HG02938 (cell line): ENCODE measurements at regions not wholly inside any gene's neighbourhood (a gene's known extent, or its start where the extent isn't known, plus 50 kb on each side); places are given as distances from the start of the nearest gene placed in this dataset.

ENCODE experiments used
- ATAC-seq: cut with Tn5 transposase; IDR thresholded peaks from one replicate; pipeline ENCODE4 v1.9.1; 2021; ENCODE audit warnings: mild to moderate bottlenecking, moderate library complexity; ENCODE audit not compliant: unreplicated experiment

GRCh38 chr1:96472471-96472870 lies 249.1 kb upstream of the PTBP2 start:
- ATAC-seq = no peak

DNA sequence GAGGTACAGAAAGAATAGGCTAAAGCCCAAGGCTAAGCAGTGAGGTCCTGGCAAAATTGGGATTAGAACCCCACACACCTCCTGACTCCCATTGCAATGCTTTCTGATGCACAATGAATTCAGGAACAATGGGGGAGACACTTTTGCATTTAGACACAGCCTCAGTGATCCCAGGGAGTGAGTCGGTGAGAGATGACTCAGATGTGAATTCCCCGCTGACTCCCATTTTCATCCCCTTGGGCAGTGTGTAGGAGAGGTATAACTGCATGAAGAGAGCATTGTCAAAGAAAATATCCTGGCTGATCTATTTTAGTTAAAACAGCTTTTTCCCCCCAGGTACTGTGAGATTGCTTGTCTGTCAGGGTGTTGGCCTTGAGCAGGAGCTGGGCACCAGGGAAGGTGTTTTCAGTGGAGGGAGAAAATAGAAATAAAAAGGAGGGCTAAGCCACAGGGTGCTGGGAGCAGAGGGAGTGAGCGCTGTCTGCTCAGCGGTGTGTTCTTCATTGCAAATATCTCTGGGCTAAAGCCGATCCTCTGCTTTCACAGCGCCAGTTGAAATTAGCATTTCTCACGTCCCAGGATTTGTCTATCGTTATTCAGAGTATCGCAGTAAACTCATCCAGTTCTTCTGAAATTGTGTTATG lies 247.7 kb upstream of the PTBP2 start:
- no peak for ATAC-seq

DNA sequence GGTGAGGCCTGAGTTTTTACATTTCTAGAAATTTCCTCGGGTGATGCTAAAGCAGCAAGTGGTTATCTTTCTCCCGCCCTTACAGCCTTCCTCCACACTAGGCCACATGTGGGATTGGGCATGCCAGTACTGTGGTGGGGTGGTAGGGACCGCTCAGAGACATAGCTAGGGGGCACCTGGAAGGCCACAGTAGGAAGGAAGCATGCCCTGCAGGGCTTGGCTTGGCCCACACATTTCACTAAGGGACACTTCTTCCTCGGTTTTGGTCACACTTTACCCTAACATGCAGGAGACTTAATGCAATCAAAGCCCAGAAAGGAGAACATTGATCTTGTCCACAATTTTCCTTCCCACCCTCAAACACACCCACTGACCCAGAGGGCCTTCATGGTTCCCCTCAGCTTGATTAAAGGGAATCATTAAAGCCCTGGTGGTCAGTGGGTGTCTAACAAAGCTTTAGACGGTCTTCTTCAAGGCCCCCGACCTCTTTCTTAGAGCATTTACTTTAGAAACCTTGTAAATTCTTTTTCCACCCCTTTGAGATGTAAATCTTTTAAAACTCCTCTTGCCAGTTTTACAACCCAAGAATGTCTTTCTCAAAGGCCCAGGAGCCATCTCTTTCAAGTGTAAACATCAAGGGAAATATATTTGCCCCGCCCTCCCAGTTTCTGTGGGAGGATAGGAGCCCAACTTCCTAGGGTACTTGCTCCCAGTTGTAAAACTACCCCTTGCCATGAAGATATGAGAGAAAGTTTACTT lies 246.4 kb upstream of the PTBP2 start:
- no peak for ATAC-seq

GRCh38 chr1:96475903-96476302 lies 245.7 kb upstream of the PTBP2 start:
- no peak for ATAC-seq

- ATAC-seq = no peak
Measured at GRCh38 chr1:96478228-96478627, 243.4 kb upstream of the PTBP2 start.

DNA sequence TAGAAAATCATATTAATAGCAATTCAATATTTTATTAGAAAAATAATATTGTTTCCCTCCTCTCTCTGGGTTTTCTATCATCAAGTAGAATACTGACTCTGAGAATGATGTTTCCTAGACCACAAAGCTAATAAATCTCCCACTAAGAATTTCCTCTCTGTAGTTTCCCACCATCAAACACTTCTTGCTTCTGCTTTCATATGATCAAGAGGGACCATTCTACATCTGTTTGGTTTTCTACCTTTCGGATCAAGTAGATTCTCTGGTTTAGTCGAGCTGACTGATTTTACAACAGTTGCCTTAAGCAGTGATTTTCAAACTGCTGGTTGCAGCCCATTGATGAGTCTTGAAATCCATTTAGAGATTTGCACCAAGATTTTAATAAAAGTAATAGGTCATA lies 240.2 kb upstream of the PTBP2 start:
- ATAC-seq = peak; percentile 64

GRCh38 chr1:96482616-96483015 lies 239.0 kb upstream of the PTBP2 start:
- no peak for ATAC-seq

DNA sequence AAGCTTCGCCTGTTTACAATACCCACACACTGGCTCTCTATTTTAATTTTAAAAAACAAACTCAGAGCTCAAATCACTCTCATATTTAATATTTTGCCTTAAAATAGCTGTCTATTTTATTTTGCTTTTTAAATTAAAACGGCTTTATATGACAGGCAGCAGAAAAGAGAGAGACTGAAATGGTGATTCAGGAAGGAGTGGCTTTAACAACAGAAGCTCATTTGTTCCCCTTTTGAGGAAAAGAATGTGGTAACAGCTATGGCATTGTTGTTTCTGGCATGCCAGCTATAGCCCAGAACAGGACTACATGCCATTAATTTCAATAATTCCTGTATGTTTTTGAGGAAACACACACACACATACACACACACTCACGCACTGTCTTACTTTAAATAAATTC lies 234.2 kb upstream of the PTBP2 start:
- ATAC-seq = no peak

GRCh38 chr1:96487971-96488370 lies 233.6 kb upstream of the PTBP2 start:
- ATAC-seq = no peak

DNA sequence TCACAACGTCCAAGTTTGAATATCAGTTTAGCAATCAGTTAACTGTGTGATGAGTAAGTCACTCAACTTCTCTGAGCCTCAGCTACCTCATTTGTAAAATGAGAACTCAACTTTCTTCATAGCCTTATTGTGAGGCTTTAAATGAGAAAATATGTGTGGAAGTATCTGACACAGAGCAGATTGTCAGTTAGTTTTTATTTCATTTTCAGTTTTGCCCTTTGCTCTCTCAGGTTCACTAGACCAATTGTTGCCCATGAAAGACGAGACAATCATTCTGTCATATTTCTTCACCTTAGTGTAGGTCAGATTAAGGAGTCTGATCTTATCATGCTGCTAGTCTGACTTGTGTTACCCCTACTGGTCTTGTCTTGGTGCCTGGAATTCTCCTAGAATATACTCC lies 232.8 kb upstream of the PTBP2 start:
- peak; percentile 76 for ATAC-seq

DNA sequence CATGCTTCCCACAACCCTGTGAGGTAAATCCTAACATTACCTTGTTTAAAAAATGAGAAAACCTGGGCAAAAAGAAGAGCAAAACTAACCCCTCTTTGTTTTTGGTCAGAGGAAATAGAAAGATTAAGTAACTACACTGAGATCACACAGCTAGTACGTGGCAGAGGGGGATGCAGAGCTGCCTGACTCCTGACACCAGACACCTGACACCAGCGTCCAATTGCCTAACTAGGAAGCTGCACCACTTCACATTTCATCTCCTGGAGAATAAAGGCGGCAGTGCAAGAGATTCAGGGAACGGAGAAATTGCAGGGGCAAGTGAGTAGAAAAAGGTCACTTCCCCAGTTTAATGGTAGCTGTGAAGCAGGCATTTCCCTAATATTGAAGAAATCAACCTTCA lies 229.3 kb upstream of the PTBP2 start:
- no peak for ATAC-seq

- ATAC-seq = no peak
Measured at GRCh38 chr1:96498744-96499340, 222.7 kb upstream of the PTBP2 start.

DNA sequence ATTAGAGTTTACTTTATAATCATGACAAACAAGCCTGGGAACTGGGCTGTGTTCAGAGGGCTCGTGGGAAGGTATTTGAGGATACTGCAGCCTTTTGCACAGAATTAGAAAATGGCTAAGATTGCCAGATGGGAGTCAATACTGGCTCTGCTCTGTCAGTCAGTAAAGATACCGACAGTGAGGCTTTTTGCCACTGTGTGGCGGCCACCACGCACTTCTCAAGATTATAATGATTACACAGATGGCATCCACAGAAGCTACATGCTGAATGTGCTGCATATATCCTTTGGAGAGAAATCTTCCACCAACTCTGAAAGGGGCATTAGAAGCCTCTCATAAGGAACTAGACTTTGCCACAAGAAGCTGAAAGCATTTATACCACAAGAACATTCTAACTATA lies 213.4 kb upstream of the PTBP2 start:
- ATAC-seq = no peak

DNA sequence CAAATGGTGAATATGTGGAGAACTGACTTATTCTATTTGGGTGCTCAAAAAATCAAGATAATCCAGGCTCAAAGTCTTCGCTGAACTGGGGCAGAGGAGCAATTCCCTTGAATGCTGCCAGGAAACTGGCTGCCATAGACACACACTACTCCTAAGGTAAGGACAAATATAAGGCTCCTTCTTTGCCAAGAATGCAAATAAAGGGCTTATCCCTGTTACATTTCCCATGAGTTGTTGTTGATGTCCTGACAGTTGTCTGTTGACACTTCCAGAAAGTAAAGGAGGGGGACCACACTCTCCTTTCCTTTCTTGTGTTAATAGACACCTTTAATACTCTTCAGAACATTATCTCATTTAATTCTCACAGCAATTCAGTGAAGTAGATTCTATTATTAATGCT lies 212.2 kb upstream of the PTBP2 start:
- ATAC-seq = no peak

GRCh38 chr1:96509951-96510350 lies 211.6 kb upstream of the PTBP2 start:
- ATAC-seq = no peak

DNA sequence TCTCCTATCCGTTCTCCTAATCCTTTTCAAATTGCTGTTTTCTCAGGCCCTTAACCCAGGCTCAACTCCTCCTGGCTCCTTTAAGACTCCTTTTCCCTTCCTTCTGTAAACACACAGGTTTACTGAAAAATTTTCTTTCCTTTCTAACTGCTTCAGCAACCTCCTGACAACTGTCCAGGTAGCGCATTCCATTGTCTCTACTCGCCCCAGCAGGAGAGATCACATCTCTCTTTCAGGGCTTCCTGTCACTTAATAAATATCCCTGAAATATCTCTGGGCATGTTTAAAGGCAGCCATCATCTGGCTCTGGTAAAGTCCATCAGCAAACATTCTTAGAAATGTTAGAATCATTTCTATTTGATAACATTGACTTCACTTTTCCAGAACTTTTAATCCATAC lies 211.2 kb upstream of the PTBP2 start:
- ATAC-seq = no peak

- no peak for ATAC-seq
Measured at GRCh38 chr1:96510911-96511310, 210.7 kb upstream of the PTBP2 start.

DNA sequence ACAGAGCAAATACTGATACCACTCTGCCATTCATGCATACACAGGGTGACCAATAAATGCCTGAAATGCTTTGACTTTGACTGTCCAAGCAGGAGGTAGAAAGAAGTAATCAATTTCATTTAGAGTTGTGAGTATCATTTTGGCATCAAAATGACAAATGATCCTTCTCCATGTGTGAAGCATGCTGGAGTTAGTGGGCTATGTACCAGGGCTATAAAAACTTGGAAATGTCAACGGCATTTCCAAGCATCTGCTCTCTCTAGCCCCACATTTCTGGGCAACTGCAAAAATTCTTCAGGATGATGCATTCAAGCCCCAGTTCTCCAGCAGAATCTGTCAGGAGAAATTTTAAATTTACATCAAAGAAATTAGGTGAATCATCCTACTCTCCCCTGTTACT lies 208.4 kb upstream of the PTBP2 start:
- ATAC-seq = no peak

DNA sequence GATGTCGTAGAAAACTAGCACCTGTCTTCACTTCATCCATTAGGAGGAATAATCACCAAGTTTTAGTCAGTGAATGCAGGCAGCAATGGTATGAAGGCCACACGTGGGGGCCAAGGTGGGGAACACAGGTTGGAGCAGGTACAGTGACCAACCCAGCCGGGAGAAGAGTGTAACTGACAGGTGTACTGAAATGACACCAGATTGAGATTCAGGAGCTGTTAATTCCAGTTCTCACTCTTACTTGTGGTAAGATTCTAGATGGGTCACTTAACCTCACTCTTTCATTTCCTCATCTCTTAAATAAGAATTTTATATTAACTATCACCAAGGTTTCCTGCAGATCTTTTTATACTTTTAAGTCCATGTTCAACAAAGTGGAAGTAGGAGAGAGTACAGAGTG lies 206.2 kb upstream of the PTBP2 start:
- peak; percentile 97 for ATAC-seq

GRCh38 chr1:96515925-96516324 lies 205.7 kb upstream of the PTBP2 start:
- peak; percentile 41 for ATAC-seq

- ATAC-seq = no peak
Measured at GRCh38 chr1:96519851-96520578, 201.6 kb upstream of the PTBP2 start.

DNA sequence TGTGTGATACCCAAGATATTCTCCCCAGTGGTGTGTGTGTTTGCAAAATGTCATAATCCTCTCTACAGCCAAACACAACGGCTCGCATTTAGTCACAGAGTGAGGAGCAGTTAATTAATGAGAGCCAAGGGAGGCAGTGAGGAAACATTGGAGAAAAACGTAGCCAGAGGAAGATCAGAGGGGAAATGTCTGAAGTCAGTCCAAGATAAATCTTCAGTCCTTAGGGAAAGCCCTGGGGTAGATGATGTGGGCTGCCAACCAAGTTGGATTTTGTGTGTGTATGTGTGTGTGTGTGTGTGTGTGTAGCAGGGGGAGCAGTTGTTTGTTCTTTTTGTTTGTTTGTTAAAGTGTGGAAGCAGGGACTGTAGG lies 201.0 kb upstream of the PTBP2 start:
- ATAC-seq = no peak
